Activated CD4-positive, alpha-beta memory T cell treated with anti-CD3 and anti-CD28 coated beads, Interleukin-2, amount 10 ng/mL, durations not matched to agents 7 days and 5 days (primary cell): ENCODE measurements at regions not wholly inside any gene's neighbourhood (a gene's known extent, or its start where the extent isn't known, plus 50 kb on each side); places are given as distances from the start of the nearest gene placed in this dataset.
"Not testable (repeated sequence)": the region's sequence is repeated elsewhere in the genome, so short reads cannot be mapped to it uniquely, and the experiment has no call there.

ENCODE experiments used
- CTCF ChIA-PET: fragments of 350-600 bp; sonication (Branson Sonifier 250); formaldehyde crosslinking; loops from one replicate; lab custom pipeline; 2021; ENCODE audit warnings: antibody characterized with exemption, inconsistent platforms; lab: Charles Lee
- POLR2A ChIA-PET: fragments of 350-600 bp; sonication (Branson Sonifier 250); formaldehyde crosslinking; loops from one replicate; lab custom pipeline; 2021; ENCODE audit warnings: antibody characterized with exemption; lab: Charles Lee
- DNase-seq: peaks from one replicate; pipeline ENCODE4 v3.0.0-alpha.2; 2020
- H3K27ac Mint-ChIP-seq: one replicate; pipeline ENCODE4 v1.8.0; 2021; ENCODE audit warnings: mild to moderate bottlenecking, mixed read lengths
- H3K27me3 Mint-ChIP-seq: one replicate; pipeline ENCODE4 v1.8.0; 2021; ENCODE audit warnings: mixed read lengths
- H3K36me3 Mint-ChIP-seq: one replicate; pipeline ENCODE4 v1.8.0; 2021; ENCODE audit warnings: low read depth, mixed read lengths
- H3K4me1 Mint-ChIP-seq: one replicate; pipeline ENCODE4 v1.8.0; 2021; ENCODE audit warnings: mixed read lengths
- H3K4me3 Mint-ChIP-seq: one replicate; pipeline ENCODE4 v1.8.0; 2021; ENCODE audit warnings: mild to moderate bottlenecking, mixed read lengths
- H3K9me3 Mint-ChIP-seq: one replicate; pipeline ENCODE4 v1.8.0; 2021; ENCODE audit warnings: mixed read lengths

GRCh38 chr2:180279581-180279980 lies 272.5 kb upstream of the CWC22 start:
- no peak for DNase-seq
- Mint-ChIP-seq H3K36me3 (no peaks in the 10 kb centered on the region), H3K9me3 (peaks cover 2% of the 10 kb centered on the region), H3K4me1 (no peaks in the 10 kb centered on the region), H3K4me3 (no peak overlapping the region), H3K27me3 (no peaks in the 10 kb centered on the region), H3K27ac (no peak overlapping the region)
- POLR2A ChIA-PET = no interaction called here
- CTCF ChIA-PET = no interaction called here

GRCh38 chr2:180276733-180277132 lies 269.6 kb upstream of the CWC22 start:
- Mint-ChIP-seq H3K9me3 (peaks cover 2% of the 10 kb centered on the region), H3K4me3 (no peak overlapping the region), H3K27me3 (no peaks in the 10 kb centered on the region), H3K4me1 (no peaks in the 10 kb centered on the region), H3K36me3 (no peaks in the 10 kb centered on the region), H3K27ac (no peak overlapping the region)
- ChIA-PET CTCF (no interaction called here), POLR2A (no interaction called here)
- no peak for DNase-seq

- H3K36me3 Mint-ChIP-seq = no peaks in the 10 kb centered on the region
- DNase-seq = no peak
These were observed 260.9 kb upstream of the CWC22 start for GRCh38 chr2:180268006-180268405.

DNA sequence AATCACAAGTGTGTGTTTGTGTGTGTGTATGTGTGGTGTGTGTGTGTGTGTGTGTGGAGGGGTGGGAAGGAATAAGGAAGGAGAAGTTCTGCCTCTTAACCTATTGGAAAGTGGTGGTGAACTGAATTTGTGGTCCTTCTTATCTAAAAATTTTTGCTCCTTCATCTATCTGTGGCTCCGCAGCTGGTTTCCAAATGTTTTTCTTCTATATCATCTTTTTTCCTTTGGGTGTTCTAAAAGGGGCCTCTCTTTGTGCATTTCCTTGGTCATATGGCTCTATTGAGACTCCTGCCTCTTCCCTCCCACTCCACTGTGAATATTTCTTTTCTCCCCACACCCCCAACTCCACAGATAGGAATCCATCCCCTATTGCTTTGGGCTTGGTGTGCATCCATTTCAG lies 254.9 kb upstream of the CWC22 start:
- Mint-ChIP-seq H3K27me3 (no peaks in the 10 kb centered on the region), H3K4me1 (no peaks in the 10 kb centered on the region), H3K9me3 (no peaks in the 10 kb centered on the region), H3K36me3 (no peaks in the 10 kb centered on the region), H3K4me3 (no peak overlapping the region), H3K27ac (no peak overlapping the region)
- CTCF ChIA-PET = no interaction called here
- POLR2A ChIA-PET = no interaction called here
- DNase-seq = no peak

More at GRCh38 chr2:180268006-180268405, 260.9 kb upstream of the CWC22 start:
- no peaks in the 10 kb centered on the region for H3K27me3 Mint-ChIP-seq
- no peaks in the 10 kb centered on the region for H3K9me3 Mint-ChIP-seq
- ChIA-PET POLR2A (no interaction called here), CTCF (no interaction called here)
- no peak overlapping the region for H3K27ac Mint-ChIP-seq
- no peak overlapping the region for H3K4me3 Mint-ChIP-seq
- no peaks in the 10 kb centered on the region for H3K4me1 Mint-ChIP-seq

DNA sequence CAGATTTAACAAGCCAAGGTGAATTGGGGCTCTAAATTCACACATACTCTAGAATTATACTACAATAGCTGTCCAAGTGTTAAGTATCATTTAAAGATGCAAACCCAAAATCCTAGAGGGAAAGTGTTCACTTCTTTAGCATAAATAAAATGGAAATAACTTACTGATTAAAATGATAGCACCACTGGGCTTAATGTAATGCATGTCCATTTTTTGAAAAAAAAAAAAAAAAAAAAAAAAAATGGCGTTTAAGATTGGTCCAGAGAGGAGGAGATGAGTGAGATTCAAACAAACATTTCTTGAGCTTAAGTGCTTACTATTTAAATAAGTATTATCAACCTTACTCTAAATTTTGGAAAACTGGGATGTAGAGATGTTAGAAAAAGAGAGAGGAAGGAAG lies 251.5 kb upstream of the CWC22 start:
- ChIA-PET POLR2A (no interaction called here), CTCF (interaction anchor here (0.6 kb wide), 1 partner anchor 10 kb away, joined by 3 read pairs; no protein-coding TSS in a partner anchor)
- no peak for DNase-seq
- H3K27ac Mint-ChIP-seq = no peak overlapping the region
- H3K27me3 Mint-ChIP-seq = no peaks in the 10 kb centered on the region
- H3K9me3 Mint-ChIP-seq = no peaks in the 10 kb centered on the region
- no peak overlapping the region for H3K4me3 Mint-ChIP-seq
- no peaks in the 10 kb centered on the region for H3K36me3 Mint-ChIP-seq
- H3K4me1 Mint-ChIP-seq = no peaks in the 10 kb centered on the region

GRCh38 chr2:180258041-180258537 lies 251.0 kb upstream of the CWC22 start:
- H3K27ac Mint-ChIP-seq = no peak overlapping the region
- no peak overlapping the region for H3K4me3 Mint-ChIP-seq
- POLR2A ChIA-PET = no interaction called here
- H3K27me3 Mint-ChIP-seq = no peaks in the 10 kb centered on the region
- no peaks in the 10 kb centered on the region for H3K9me3 Mint-ChIP-seq
- no peaks in the 10 kb centered on the region for H3K4me1 Mint-ChIP-seq
- CTCF ChIA-PET = no interaction called here
- H3K36me3 Mint-ChIP-seq = no peaks in the 10 kb centered on the region
- DNase-seq = no peak

DNA sequence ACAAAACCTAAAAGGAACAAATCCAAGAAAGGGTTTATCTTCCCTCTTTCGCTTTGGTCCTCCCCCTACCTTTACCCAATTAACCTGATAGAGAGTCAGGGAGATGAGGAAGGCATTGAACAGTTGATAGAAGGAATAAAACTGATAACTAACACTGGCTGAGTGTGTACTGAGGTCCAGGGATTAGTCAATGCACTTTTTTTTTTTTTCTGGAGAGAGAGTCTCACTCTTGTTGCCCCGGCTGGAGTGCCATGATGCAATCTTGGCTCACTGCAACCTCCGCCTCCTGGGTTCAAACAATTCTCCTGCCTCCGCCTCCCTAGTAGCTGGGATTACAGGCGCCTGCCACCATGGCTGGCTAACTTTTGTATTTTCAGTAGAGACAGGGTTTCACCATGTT lies 250.2 kb upstream of the CWC22 start:
- no peak for DNase-seq
- CTCF ChIA-PET = no interaction called here
- H3K4me1 Mint-ChIP-seq = no peaks in the 10 kb centered on the region
- no peak overlapping the region for H3K27ac Mint-ChIP-seq
- no peaks in the 10 kb centered on the region for H3K9me3 Mint-ChIP-seq
- POLR2A ChIA-PET = no interaction called here
- no peaks in the 10 kb centered on the region for H3K36me3 Mint-ChIP-seq
- H3K4me3 Mint-ChIP-seq = no peak overlapping the region
- no peaks in the 10 kb centered on the region for H3K27me3 Mint-ChIP-seq

- Mint-ChIP-seq H3K27me3 (no peaks in the 10 kb centered on the region), H3K4me3 (no peak overlapping the region), H3K36me3 (no peaks in the 10 kb centered on the region), H3K4me1 (no peaks in the 10 kb centered on the region), H3K27ac (no peak overlapping the region), H3K9me3 (no peaks in the 10 kb centered on the region)
- DNase-seq = no peak
- POLR2A ChIA-PET = no interaction called here
- CTCF ChIA-PET = no interaction called here
These were observed 248.9 kb upstream of the CWC22 start for GRCh38 chr2:180255981-180256380.

DNA sequence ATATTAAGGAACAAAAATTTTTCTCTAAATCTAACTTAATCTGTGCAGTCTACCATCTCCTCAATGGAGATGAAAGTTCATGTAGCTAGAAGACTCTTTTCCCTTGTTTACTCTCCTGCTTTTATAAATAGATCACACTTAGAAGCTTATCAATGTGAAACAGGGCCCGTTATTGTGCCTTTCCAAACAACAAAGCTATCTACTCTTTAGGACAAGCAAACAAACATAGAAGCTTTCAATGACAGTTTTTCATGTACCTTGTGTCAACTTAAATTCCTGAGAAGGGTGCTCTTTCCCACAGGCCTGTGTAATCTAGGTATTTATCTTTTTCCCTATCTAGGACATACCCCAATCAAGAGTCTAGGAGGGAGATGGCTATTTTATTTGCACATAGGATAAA lies 247.8 kb upstream of the CWC22 start:
- CTCF ChIA-PET = no interaction called here
- no peak overlapping the region for H3K27ac Mint-ChIP-seq
- H3K36me3 Mint-ChIP-seq = no peaks in the 10 kb centered on the region
- H3K4me1 Mint-ChIP-seq = no peaks in the 10 kb centered on the region
- no peaks in the 10 kb centered on the region for H3K9me3 Mint-ChIP-seq
- DNase-seq = no peak
- no peak overlapping the region for H3K4me3 Mint-ChIP-seq
- H3K27me3 Mint-ChIP-seq = no peaks in the 10 kb centered on the region
- POLR2A ChIA-PET = no interaction called here

DNA sequence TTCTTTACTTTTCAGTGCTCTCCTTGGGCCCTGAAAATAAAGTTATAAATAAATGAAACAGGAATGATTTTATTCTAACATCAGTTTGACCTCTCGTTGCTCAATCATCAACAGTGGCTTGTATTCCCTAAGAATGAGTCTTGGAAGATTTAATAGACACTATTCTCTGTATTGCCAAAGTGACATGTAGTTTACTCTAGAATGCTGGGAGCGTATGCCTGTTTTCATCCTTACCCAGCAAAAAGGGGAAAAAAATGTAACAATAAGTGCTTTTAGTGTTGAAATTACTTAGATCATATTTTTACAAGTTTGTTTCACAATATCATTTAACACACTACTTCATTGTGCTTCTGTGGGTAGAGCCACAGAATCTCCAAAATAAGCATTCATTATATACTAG lies 240.6 kb upstream of the CWC22 start:
- Mint-ChIP-seq H3K36me3 (no peaks in the 10 kb centered on the region), H3K4me1 (no peaks in the 10 kb centered on the region), H3K27ac (no peak overlapping the region), H3K4me3 (no peak overlapping the region), H3K27me3 (no peaks in the 10 kb centered on the region), H3K9me3 (no peaks in the 10 kb centered on the region)
- DNase-seq = no peak
- CTCF ChIA-PET = no interaction called here
- POLR2A ChIA-PET = no interaction called here

GRCh38 chr2:180246268-180246667 lies 239.2 kb upstream of the CWC22 start:
- Mint-ChIP-seq H3K4me3 (no peak overlapping the region), H3K9me3 (no peaks in the 10 kb centered on the region), H3K27ac (no peak overlapping the region), H3K36me3 (no peaks in the 10 kb centered on the region), H3K27me3 (no peaks in the 10 kb centered on the region), H3K4me1 (no peaks in the 10 kb centered on the region)
- ChIA-PET CTCF (no interaction called here), POLR2A (no interaction called here)
- no peak for DNase-seq

- Mint-ChIP-seq H3K27ac (no peak overlapping the region), H3K4me1 (no peaks in the 10 kb centered on the region), H3K27me3 (no peaks in the 10 kb centered on the region), H3K36me3 (no peaks in the 10 kb centered on the region), H3K4me3 (no peak overlapping the region), H3K9me3 (no peaks in the 10 kb centered on the region)
- CTCF ChIA-PET = no interaction called here
- no peak for DNase-seq
- POLR2A ChIA-PET = no interaction called here
These were observed 233.7 kb upstream of the CWC22 start for GRCh38 chr2:180240774-180241173.

DNA sequence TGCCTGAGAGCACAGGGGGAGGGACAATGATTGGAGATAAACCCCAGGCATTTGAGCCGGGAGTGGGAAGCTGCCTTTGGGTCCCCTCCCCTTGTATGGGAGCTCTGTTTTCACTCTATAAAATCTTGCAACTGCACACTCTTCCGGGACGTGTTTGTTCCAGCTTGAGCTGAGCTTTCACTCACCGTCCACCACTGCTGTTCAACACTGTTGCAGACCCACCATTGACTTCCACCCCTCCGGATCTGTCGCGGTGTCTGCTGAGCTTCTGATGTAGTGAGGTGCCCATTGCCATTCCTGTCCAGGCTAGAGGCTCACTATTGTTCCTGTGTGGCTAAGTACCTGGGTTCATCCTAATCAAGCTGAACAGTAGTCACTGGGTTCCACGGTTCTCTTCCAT lies 231.6 kb upstream of the CWC22 start:
- Mint-ChIP-seq H3K4me3 (no peak overlapping the region), H3K4me1 (no peaks in the 10 kb centered on the region), H3K9me3 (no peaks in the 10 kb centered on the region), H3K27ac (no peak overlapping the region), H3K27me3 (no peaks in the 10 kb centered on the region), H3K36me3 (no peaks in the 10 kb centered on the region)
- no peak for DNase-seq
- ChIA-PET CTCF (no interaction called here), POLR2A (no interaction called here)

DNA sequence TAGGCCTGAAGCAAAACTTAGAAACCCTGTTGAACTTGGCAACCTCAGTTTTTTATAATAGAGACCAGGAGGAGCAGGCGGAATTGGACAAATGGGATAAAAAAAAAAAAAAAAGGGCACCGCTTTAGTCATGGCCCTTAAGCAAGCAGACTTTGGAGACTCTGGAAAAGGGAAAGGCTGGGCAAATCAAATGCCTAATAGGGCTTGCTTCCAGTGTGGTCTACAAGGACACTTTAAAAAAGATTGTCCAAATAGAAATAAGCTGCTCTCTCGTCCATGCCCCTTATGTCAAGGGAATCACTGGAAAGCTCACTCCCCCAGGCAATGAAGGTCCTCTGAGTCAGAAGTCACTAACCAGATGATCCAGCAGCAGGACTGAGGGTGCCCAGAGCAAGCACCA lies 229.0 kb upstream of the CWC22 start:
- H3K4me3 Mint-ChIP-seq, H3K36me3 Mint-ChIP-seq, DNase-seq, CTCF ChIA-PET, H3K4me1 Mint-ChIP-seq, H3K27me3 Mint-ChIP-seq, H3K9me3 Mint-ChIP-seq, H3K27ac Mint-ChIP-seq, POLR2A ChIA-PET: not testable (repeated sequence)

DNA sequence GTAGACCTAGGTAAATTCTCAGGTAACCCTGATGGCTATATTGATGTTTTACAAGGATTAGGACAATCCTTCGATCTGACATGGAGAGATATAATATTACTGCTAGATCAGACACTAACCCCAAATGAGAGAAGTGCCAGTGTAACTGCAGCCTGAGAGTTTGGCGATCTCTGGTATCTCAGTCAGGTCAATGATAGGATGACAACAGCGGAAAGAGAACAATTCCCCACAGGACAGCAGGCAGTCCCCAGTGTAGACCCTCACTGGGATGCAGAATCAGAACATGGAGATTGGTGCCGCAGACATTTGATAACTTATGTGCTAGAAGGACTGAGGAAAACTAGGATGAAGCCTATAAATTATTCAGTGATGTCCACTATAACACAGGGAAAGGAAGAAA lies 228.4 kb upstream of the CWC22 start:
- DNase-seq, H3K27me3 Mint-ChIP-seq, CTCF ChIA-PET, H3K4me1 Mint-ChIP-seq, H3K9me3 Mint-ChIP-seq, POLR2A ChIA-PET, H3K4me3 Mint-ChIP-seq, H3K36me3 Mint-ChIP-seq, H3K27ac Mint-ChIP-seq: not testable (repeated sequence)
